H1 (cell line): ENCODE measurements at regions not wholly inside any gene's neighbourhood (a gene's known extent, or its start where the extent isn't known, plus 50 kb on each side); places are given as distances from the start of the nearest gene placed in this dataset.

Source experiments
- CTCF ChIA-PET: fragments of 300-600 bp; sonication (Branson Sonifier 250); formaldehyde crosslinking; loops from one replicate; lab custom pipeline; 2021; ENCODE audit not compliant: partially characterized antibody; lab: Charles Lee
- POLR2A ChIA-PET: fragments of 300-600 bp; sonication (Branson Sonifier 250); formaldehyde crosslinking; loops from one replicate; lab custom pipeline; 2021; ENCODE audit warnings: inconsistent platforms; ENCODE audit not compliant: partially characterized antibody; lab: Charles Lee
- DNase-seq, 2 experiments: peaks; one replicate each; pipeline versions ENCODE4 v3.0.0 to v3.0.0-alpha.2; 2010 to 2022; ENCODE audit warnings: low spot score in 2 of 2, low read depth in 1 of 2, mixed read lengths in 1 of 2
- FAIRE-seq: peaks from 2 replicates; lab custom pipeline; 2011; peaks lifted over from hg19 to GRCh38; lab: Jason Lieb, UNC
- H2AFZ ChIP-seq: 2 replicates; pipeline ENCODE4 v1.8.1; 2012; ENCODE audit warnings: low read length, inconsistent platforms
- H2AK5ac ChIP-seq: 2 replicates; pipeline ENCODE4 v1.6.1; 2013; ENCODE audit warnings: low read depth, low read length
- H2BK120ac ChIP-seq: replicated peaks from 2 replicates; pipeline ENCODE3; 2013; ENCODE audit warnings: low read depth, low read length, inconsistent platforms
- H2BK12ac ChIP-seq: 2 replicates; pipeline ENCODE4 v1.6.1; 2013; ENCODE audit warnings: low read depth, low read length
- H2BK15ac ChIP-seq: 2 replicates; pipeline ENCODE4 v1.6.1; 2013; ENCODE audit warnings: low read length
- H2BK20ac ChIP-seq: 2 replicates; pipeline ENCODE4 v1.6.1; 2013; ENCODE audit warnings: low read length
- H2BK5ac ChIP-seq: 2 replicates; pipeline ENCODE4 v1.6.1; 2013; ENCODE audit warnings: low read depth, low read length
- H3K14ac ChIP-seq: 2 replicates; pipeline ENCODE4 v1.6.1; 2013; ENCODE audit warnings: inconsistent platforms; ENCODE audit not compliant: insufficient read length
- H3K18ac ChIP-seq: 2 replicates; pipeline ENCODE4 v1.6.1; 2013; ENCODE audit warnings: low read length; ENCODE audit errors: extremely low read depth
- H3K23ac ChIP-seq: 2 replicates; pipeline ENCODE4 v1.6.1; 2013; ENCODE audit warnings: inconsistent platforms; ENCODE audit not compliant: insufficient read length
- H3K23me2 ChIP-seq: 2 replicates; pipeline ENCODE4 v1.6.1; 2013; ENCODE audit warnings: low read depth, low read length
- H3K27ac ChIP-seq: 2 replicates; pipeline ENCODE4 v1.6.1; 2011; ENCODE audit warnings: low read depth, low read length, inconsistent platforms
- H3K27me3 ChIP-seq, 4 experiments: replicated peaks in 1 of 4; 1 replicate in 1 of 4; 2 replicates in 3 of 4; pipeline versions ENCODE4 v1.6.1 to v1.8.1; 2011 to 2013; ENCODE audit warnings: low read length in 3 of 4, mild to moderate bottlenecking in 3 of 4, inconsistent platforms in 2 of 4, mixed read lengths in 2 of 4, moderate library complexity in 1 of 4; ENCODE audit not compliant: control insufficient read depth in 3 of 4, insufficient read depth in 3 of 4; ENCODE audit errors: extremely low read depth in 1 of 4
- H3K36me3 ChIP-seq, 4 experiments: 2 replicates each; pipeline versions ENCODE4 v1.6.1 to v1.8.1; 2011 to 2013; ENCODE audit warnings: mild to moderate bottlenecking in 4 of 4, low read length in 3 of 4, moderate library complexity in 2 of 4, control low read depth in 1 of 4, inconsistent platforms in 1 of 4; ENCODE audit not compliant: insufficient read depth in 4 of 4, control insufficient read depth in 2 of 4
- H3K4ac ChIP-seq: replicated peaks from 2 replicates; pipeline ENCODE3; 2013; ENCODE audit warnings: low read length, low read depth, mixed read lengths, inconsistent platforms; ENCODE audit not compliant: insufficient read length
- H3K4me1 ChIP-seq, 4 experiments: replicated peaks in 1 of 4; 1 replicate in 1 of 4; 2 replicates in 3 of 4; pipeline versions ENCODE4 v1.6.1 to v1.8.1; 2011 to 2013; ENCODE audit warnings: low read length in 3 of 4, inconsistent platforms in 2 of 4, mixed read lengths in 1 of 4; ENCODE audit not compliant: insufficient read depth in 4 of 4, control insufficient read depth in 3 of 4
- H3K4me2 ChIP-seq, 2 experiments: 2 replicates each; pipeline versions ENCODE4 v1.6.1 to v1.8.1; 2011 to 2013; ENCODE audit warnings: low read depth in 2 of 2, low read length in 2 of 2, control low read depth in 1 of 2, inconsistent platforms in 1 of 2, mild to moderate bottlenecking in 1 of 2; ENCODE audit not compliant: insufficient read depth in 1 of 2
- H3K4me3 ChIP-seq, 4 experiments: fragments of 200-600, 300-600 bp in 1 of 4; sonication (generic), shearing (Covaris generic), sonication (Bioruptor Twin) in 1 of 4; 2 replicates each; pipeline versions ENCODE4 v1.5.1 to v1.8.1; 2011 to 2016; ENCODE audit warnings: low read length in 4 of 4, low read depth in 3 of 4, control low read depth in 2 of 4, inconsistent platforms in 2 of 4, mild to moderate bottlenecking in 2 of 4, mixed read lengths in 1 of 4, moderate library complexity in 1 of 4; ENCODE audit not compliant: insufficient read depth in 2 of 4; ENCODE audit errors: extremely low read depth in 1 of 4
- H3K56ac ChIP-seq: replicated peaks from 2 replicates; pipeline ENCODE3; 2013; ENCODE audit warnings: low read depth, mild to moderate bottlenecking, mixed read lengths, low read length, inconsistent platforms; ENCODE audit not compliant: insufficient read length
- H3K79me1 ChIP-seq: 2 replicates; pipeline ENCODE4 v1.6.1; 2013; ENCODE audit warnings: low read depth, low read length, control low read depth
- H3K79me2 ChIP-seq, 2 experiments: 2 replicates each; pipeline versions ENCODE4 v1.6.1 to v1.8.1; 2012 to 2013; ENCODE audit warnings: low read length in 2 of 2, mild to moderate bottlenecking in 2 of 2, inconsistent platforms in 1 of 2; ENCODE audit not compliant: insufficient read depth in 2 of 2, control insufficient read depth in 1 of 2
- H3K9ac ChIP-seq, 4 experiments: replicated peaks in 1 of 4; 1 replicate in 1 of 4; 2 replicates in 3 of 4; pipeline versions ENCODE4 v1.6.1 to v1.8.1; 2011 to 2013; ENCODE audit warnings: low read depth in 3 of 4, low read length in 3 of 4, control low read depth in 2 of 4, mild to moderate bottlenecking in 2 of 4, moderate library complexity in 2 of 4, inconsistent platforms in 1 of 4; ENCODE audit errors: extremely low read depth in 1 of 4
- H3K9me3 ChIP-seq, 2 experiments: 2 replicates each; pipeline versions ENCODE4 v1.6.1 to v1.8.1; 2012 to 2013; ENCODE audit warnings: mild to moderate bottlenecking in 2 of 2, moderate library complexity in 2 of 2, control low read depth in 1 of 2, inconsistent platforms in 1 of 2, low read depth in 1 of 2, low read length in 1 of 2, mixed read lengths in 1 of 2; ENCODE audit not compliant: insufficient read depth in 2 of 2
- H4K20me1 ChIP-seq, 2 experiments: replicated peaks in 1 of 2; 2 replicates each; pipeline versions ENCODE3 to v1.8.1; 2011 to 2013; ENCODE audit warnings: inconsistent platforms in 2 of 2, low read length in 2 of 2, mild to moderate bottlenecking in 1 of 2; ENCODE audit not compliant: insufficient read depth in 2 of 2, control insufficient read depth in 1 of 2
- H4K5ac ChIP-seq: 2 replicates; pipeline ENCODE4 v1.6.1; 2013; ENCODE audit warnings: low read length, low read depth, mixed read lengths, inconsistent platforms; ENCODE audit not compliant: insufficient read length
- H4K8ac ChIP-seq: 2 replicates; pipeline ENCODE4 v1.8.0; 2013; ENCODE audit warnings: mild to moderate bottlenecking, moderate library complexity, low read length, inconsistent platforms; ENCODE audit not compliant: insufficient read depth; ENCODE audit errors: extremely low read depth
- H4K91ac ChIP-seq: replicated peaks from 2 replicates; pipeline ENCODE3; 2013; ENCODE audit warnings: low read length, mixed read lengths, inconsistent platforms; ENCODE audit not compliant: insufficient read length
- ATF3 ChIP-seq: IDR thresholded peaks from 2 replicates; pipeline ENCODE4 v1.6.1; 2011; ENCODE audit warnings: low read depth, mild to moderate bottlenecking, low read length; ENCODE audit not compliant: insufficient read depth
- BCL11A ChIP-seq, 2 experiments: IDR thresholded peaks; one replicate each; pipeline ENCODE4 v1.6.1; 2011; ENCODE audit warnings: low read depth in 2 of 2, low read length in 2 of 2, mild to moderate bottlenecking in 2 of 2
- CBX5 ChIP-seq: fragments of 300-800, 300-1000 bp; sonication (generic); IDR thresholded peaks from 2 replicates; pipeline ENCODE4 v1.7.1; 2016; ENCODE audit warnings: antibody characterized with exemption, low read length, low read depth
- CBX8 ChIP-seq: fragments of 300-800, 300-1000 bp; sonication (generic); IDR thresholded peaks from 2 replicates; pipeline ENCODE4 v1.7.1; 2016; ENCODE audit warnings: low read depth, low read length, borderline replicate concordance
- CEBPB ChIP-seq: IDR thresholded peaks from 2 replicates; pipeline ENCODE4 v1.6.1; 2012; ENCODE audit warnings: low read depth, low read length
- E2F6 ChIP-seq: IDR thresholded peaks from 2 replicates; pipeline ENCODE4 v1.6.1; 2012; ENCODE audit warnings: inconsistent platforms
- HDAC6 ChIP-seq: IDR thresholded peaks from one replicate; pipeline ENCODE4 v1.7.1; 2012; ENCODE audit warnings: low read depth, mild to moderate bottlenecking, inconsistent platforms, low read length, moderate library complexity
- JUND ChIP-seq: IDR thresholded peaks from 2 replicates; pipeline ENCODE4 v1.6.1; 2011; ENCODE audit warnings: mild to moderate bottlenecking, improper control_type of control experiment, low read length
- KDM1A ChIP-seq: fragments of 200-600, 300-600 bp; sonication (generic); IDR thresholded peaks from 2 replicates; pipeline ENCODE4 v1.7.1; 2016; ENCODE audit warnings: mild to moderate bottlenecking, low read length, borderline replicate concordance
- KDM5A ChIP-seq: fragments of 200-600 bp; IDR thresholded peaks from 2 replicates; pipeline ENCODE4 v1.7.1; 2012; ENCODE audit warnings: mild to moderate bottlenecking, low read length, inconsistent platforms, mixed read lengths
- NRF1 ChIP-seq: IDR thresholded peaks from 2 replicates; pipeline ENCODE4 v1.6.1; 2011; ENCODE audit warnings: mild to moderate bottlenecking, low read depth, low read length, improper control_type of control experiment
- POLR2A ChIP-seq, 2 experiments: IDR thresholded peaks; 1 replicate in 1 of 2; 2 replicates in 1 of 2; pipeline ENCODE4 v1.6.1; 2011; ENCODE audit warnings: low read depth in 2 of 2, low read length in 2 of 2, mild to moderate bottlenecking in 2 of 2; ENCODE audit errors: control extremely low read depth in 1 of 2
- SIX5 ChIP-seq: IDR thresholded peaks from 2 replicates; pipeline ENCODE4 v1.6.1; 2011; ENCODE audit warnings: mild to moderate bottlenecking, low read depth, low read length
- SUZ12 ChIP-seq: fragments of 200-600 bp; sonication (generic); IDR thresholded peaks from 2 replicates; pipeline ENCODE4 v1.6.1; 2012; ENCODE audit warnings: mild to moderate bottlenecking, inconsistent platforms, low read length, moderate library complexity, mixed read lengths
- TCF12 ChIP-seq: IDR thresholded peaks from 2 replicates; pipeline ENCODE4 v1.6.1; 2011; ENCODE audit warnings: low read depth, mild to moderate bottlenecking, low read length
- WGBS, 2 experiments: shearing (Covaris generic) in 1 of 2; methylation state at CpG; one replicate each; pipeline versions ENCODE4 v1.1.6 to v1.1.7; 2013 to 2015; ENCODE audit warnings: low lambda C conversion rate in 2 of 2, mixed read lengths in 2 of 2, inconsistent platforms in 1 of 2, low coverage in 1 of 2, missing lambda C conversion rate in 1 of 2; ENCODE audit not compliant: insufficient replicate concordance in 2 of 2, insufficient coverage in 1 of 2, insufficient read length in 1 of 2; ENCODE audit errors: extremely low coverage in 1 of 2, missing lambda C conversion rate in 1 of 2; 5-methylcytosine and 5-hydroxymethylcytosine counted together

GRCh38 chr5:20245432-20245974 is 257.5 kb upstream of the CDH18 start:
- Histone ChIP-seq H3K4ac (no peak overlapping the region), H3K18ac (no peak overlapping the region), H2AFZ (no peak overlapping the region), H3K36me3 (no peaks in the 10 kb centered on the region), H3K56ac (no peak overlapping the region), H3K79me2 (no peaks in the 10 kb centered on the region), H4K8ac (no peak overlapping the region), H2BK5ac (no peak overlapping the region), H3K4me2 (no peak overlapping the region), H3K9me3 (no peaks in the 10 kb centered on the region), H4K20me1 (no peaks in the 10 kb centered on the region), H4K91ac (no peak overlapping the region), H3K9ac (no peak overlapping the region), H3K23ac (no peak overlapping the region), H2BK15ac (no peak overlapping the region), H2AK5ac (no peak overlapping the region), H3K23me2 (no peaks in the 10 kb centered on the region), H3K79me1 (no peaks in the 10 kb centered on the region), H4K5ac (no peak overlapping the region), H3K14ac (no peak overlapping the region), H3K27ac (no peak overlapping the region), H2BK20ac (no peak overlapping the region), H3K4me1 (no peaks in the 10 kb centered on the region), H2BK12ac (no peak overlapping the region), H2BK120ac (no peak overlapping the region), H3K27me3 (no peaks in the 10 kb centered on the region), H3K4me3 (no peak overlapping the region)
- WGBS, 2 experiments = 92% methylated on average over 2 of the region's 2 CpGs; no CpG with 5 or more reads in 1 of the 2 experiments
- FAIRE-seq (no peak), DNase-seq (no peak)
- TF ChIP-seq KDM1A (no peak), CBX8 (no peak), POLR2A (IDR thresholded peaks at IDR 0.05; ENCODE audit: control extremely low read depth in 1 of 2, low read depth in 2 of 2, low read length in 2 of 2) (no peak), BCL11A (IDR thresholded peaks at IDR 0.05; ENCODE audit: low read depth in 2 of 2, low read length in 2 of 2) (no peak), ATF3 (no peak), CBX5 (no peak), SIX5 (no peak), KDM5A (no peak), SUZ12 (no peak), NRF1 (no peak), E2F6 (no peak), JUND (no peak), TCF12 (no peak), CEBPB (no peak), HDAC6 (no peak)
- CTCF ChIA-PET = no interaction called here
- POLR2A ChIA-PET = no interaction called here
